Suprapubic skin (tissue), 4 donors: ENCODE measurements at regions not wholly inside any gene's neighbourhood (a gene's known extent, or its start where the extent isn't known, plus 50 kb on each side); places are given as distances from the start of the nearest gene placed in this dataset.

Source experiments
- POLR2A ChIP-seq, 2 donors: fragments of 450-650 bp; IDR thresholded peaks; one replicate each; pipeline ENCODE4 v1.6.1; 2017; ENCODE audit warnings: antibody characterized with exemption in 2 of 2, mild to moderate bottlenecking in 2 of 2, moderate library complexity in 2 of 2
- POLR2AphosphoS5 ChIP-seq, 3 donors: sonication (generic); formaldehyde crosslinking; IDR thresholded peaks; one replicate each; pipeline ENCODE4 v1.6.1; 2017; ENCODE audit warnings: antibody characterized with exemption in 3 of 3
- TF ChIP-seq, protein P1 (sequence below), 2 donors: fragments of 200-600 bp in 1 of 2; fragments of 450-650 bp in 1 of 2; sonication (generic) in 1 of 2; IDR thresholded peaks; one replicate each; pipeline ENCODE4 v1.5.1; 2016 to 2019; ENCODE audit warnings: antibody characterized with exemption in 2 of 2, mild to moderate bottlenecking in 1 of 2, moderate library complexity in 1 of 2

- TF ChIP-seq POLR2AphosphoS5 (IDR thresholded peaks at IDR 0.05), result no peak
- TF ChIP-seq POLR2A (IDR thresholded peaks at IDR 0.05), result no peak
- TF ChIP-seq, protein P1, sequence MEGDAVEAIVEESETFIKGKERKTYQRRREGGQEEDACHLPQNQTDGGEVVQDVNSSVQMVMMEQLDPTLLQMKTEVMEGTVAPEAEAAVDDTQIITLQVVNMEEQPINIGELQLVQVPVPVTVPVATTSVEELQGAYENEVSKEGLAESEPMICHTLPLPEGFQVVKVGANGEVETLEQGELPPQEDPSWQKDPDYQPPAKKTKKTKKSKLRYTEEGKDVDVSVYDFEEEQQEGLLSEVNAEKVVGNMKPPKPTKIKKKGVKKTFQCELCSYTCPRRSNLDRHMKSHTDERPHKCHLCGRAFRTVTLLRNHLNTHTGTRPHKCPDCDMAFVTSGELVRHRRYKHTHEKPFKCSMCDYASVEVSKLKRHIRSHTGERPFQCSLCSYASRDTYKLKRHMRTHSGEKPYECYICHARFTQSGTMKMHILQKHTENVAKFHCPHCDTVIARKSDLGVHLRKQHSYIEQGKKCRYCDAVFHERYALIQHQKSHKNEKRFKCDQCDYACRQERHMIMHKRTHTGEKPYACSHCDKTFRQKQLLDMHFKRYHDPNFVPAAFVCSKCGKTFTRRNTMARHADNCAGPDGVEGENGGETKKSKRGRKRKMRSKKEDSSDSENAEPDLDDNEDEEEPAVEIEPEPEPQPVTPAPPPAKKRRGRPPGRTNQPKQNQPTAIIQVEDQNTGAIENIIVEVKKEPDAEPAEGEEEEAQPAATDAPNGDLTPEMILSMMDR (IDR thresholded peaks at IDR 0.05), result no peak
Measured at GRCh38 chr18:67662996-67663395, 146.5 kb upstream of the DSEL start.
